ENCODE measurements at regions not wholly inside any gene's neighbourhood (a gene's known extent, or its start where the extent isn't known, plus 50 kb on each side); places are given as distances from the start of the nearest gene placed in this dataset.
"Not testable (repeated sequence)": the region's sequence is repeated elsewhere in the genome, so short reads cannot be mapped to it uniquely, and the experiment has no call there.

GRCh38 chr7:96921771-96922170, 83.6 kb upstream of the DLX6 start:
- Histone ChIP-seq H3K27ac (replicated peaks in 1 of 4) (no peak overlapping the region), H3K4me1 (no peaks in the 10 kb centered on the region), H3K4me3 (no peak overlapping the region), H3K36me3 (no peaks in the 10 kb centered on the region), H3K27me3 (peaks cover 0 to 10% (median 0%) of the 10 kb centered on the region in 4 donors), H3K9me3 (no peaks in the 10 kb centered on the region)
- WGBS: 68% methylated on average over 3 of the region's 3 CpGs
- no peak for TF ChIP-seq EP300 (IDR thresholded peaks at IDR 0.05)
- intact Hi-C loops (cut with DNase I): no loop called here
- DNase-seq (ENCODE audit: extremely low spot score): no peak

- intact Hi-C loops (cut with DNase I); H3K36me3 ChIP-seq; DNase-seq (ENCODE audit: extremely low spot score): not testable (repeated sequence)
Observed at GRCh38 chr7:96923345-96923744, 82.0 kb upstream of the DLX6 start.

GRCh38 chr7:96927131-96927530, 78.2 kb upstream of the DLX6 start:
- H3K9me3 ChIP-seq: no peaks in the 10 kb centered on the region
- intact Hi-C loops (cut with DNase I): no loop called here
- no peaks in the 10 kb centered on the region for H3K4me1 ChIP-seq
- DNase-seq (ENCODE audit: extremely low spot score): no peak
- no peak overlapping the region for H3K4me3 ChIP-seq
- no peak for TF ChIP-seq EP300 (IDR thresholded peaks at IDR 0.05)
- TF ChIP-seq POLR2A (IDR thresholded peaks at IDR 0.05; ENCODE audit: low read depth): no peak
- no peak for TF ChIP-seq POLR2AphosphoS5 (IDR thresholded peaks at IDR 0.05)
- TF ChIP-seq CTCF (IDR thresholded peaks at IDR 0.05): no peak
- peaks cover 0 to 10% (median 0%) of the 10 kb centered on the region in 4 donors for H3K27me3 ChIP-seq
- H3K36me3 ChIP-seq: no peaks in the 10 kb centered on the region
- no peak overlapping the region for H3K27ac ChIP-seq (replicated peaks in 1 of 4)
- WGBS: 94% methylated on average over 5 of the region's 5 CpGs

More at GRCh38 chr7:96923345-96923744, 82.0 kb upstream of the DLX6 start:
- H3K4me1 ChIP-seq; H3K27me3 ChIP-seq; H3K27ac ChIP-seq (replicated peaks in 1 of 4); H3K4me3 ChIP-seq; H3K9me3 ChIP-seq: not testable (repeated sequence)

GRCh38 chr7:96928965-96929364, 76.4 kb upstream of the DLX6 start:
- Histone ChIP-seq H3K36me3 (no peaks in the 10 kb centered on the region), H3K9me3 (no peaks in the 10 kb centered on the region), H3K4me1 (no peaks in the 10 kb centered on the region), H3K27ac (replicated peaks in 1 of 4) (no peak overlapping the region), H3K4me3 (no peak overlapping the region), H3K27me3 (peaks cover 0 to 6% (median 0%) of the 10 kb centered on the region in 4 donors)
- WGBS: 59% methylated on average over 2 of the region's 2 CpGs
- no peak for TF ChIP-seq EP300 (IDR thresholded peaks at IDR 0.05)
- TF ChIP-seq POLR2A (IDR thresholded peaks at IDR 0.05; ENCODE audit: low read depth): no peak
- no peak for TF ChIP-seq CTCF (IDR thresholded peaks at IDR 0.05)
- TF ChIP-seq POLR2AphosphoS5 (IDR thresholded peaks at IDR 0.05): no peak
- DNase-seq (ENCODE audit: extremely low spot score): no peak
- intact Hi-C loops (cut with DNase I): no loop called here

GRCh38 chr7:96931891-96932290, 73.5 kb upstream of the DLX6 start:
- DNase-seq (ENCODE audit: extremely low spot score): no peak
- H3K36me3 ChIP-seq: no peaks in the 10 kb centered on the region
- H3K27me3 ChIP-seq: no peaks in the 10 kb centered on the region
- intact Hi-C loops (cut with DNase I): no loop called here
- no peaks in the 10 kb centered on the region for H3K4me1 ChIP-seq
- WGBS: 62% methylated on average over 1 of the region's 1 CpG
- no peaks in the 10 kb centered on the region for H3K9me3 ChIP-seq
- no peak for TF ChIP-seq CTCF (IDR thresholded peaks at IDR 0.05)
- TF ChIP-seq EP300 (IDR thresholded peaks at IDR 0.05): no peak
- no peak for TF ChIP-seq POLR2A (IDR thresholded peaks at IDR 0.05; ENCODE audit: low read depth)
- TF ChIP-seq POLR2AphosphoS5 (IDR thresholded peaks at IDR 0.05): no peak
- no peak overlapping the region for H3K4me3 ChIP-seq
- no peak overlapping the region for H3K27ac ChIP-seq (replicated peaks in 1 of 4)

- TF ChIP-seq POLR2A (IDR thresholded peaks at IDR 0.05; ENCODE audit: low read depth) (no peak), CTCF (IDR thresholded peaks at IDR 0.05) (no peak), POLR2AphosphoS5 (IDR thresholded peaks at IDR 0.05) (no peak), EP300 (IDR thresholded peaks at IDR 0.05) (no peak)
- no peak for DNase-seq (ENCODE audit: extremely low spot score)
- no peak overlapping the region for H3K27ac ChIP-seq (replicated peaks in 1 of 4)
- H3K4me1 ChIP-seq: no peaks in the 10 kb centered on the region
- H3K36me3 ChIP-seq: no peaks in the 10 kb centered on the region
- WGBS: 77% methylated on average over 9 of the region's 9 CpGs
- intact Hi-C loops (cut with DNase I): no loop called here
- H3K27me3 ChIP-seq: no peaks in the 10 kb centered on the region
- H3K9me3 ChIP-seq: no peaks in the 10 kb centered on the region
- no peak overlapping the region for H3K4me3 ChIP-seq
Observed at GRCh38 chr7:96933067-96933645, 72.2 kb upstream of the DLX6 start.

All from esophagus muscularis mucosa (tissue), 4 donors.